Activated CD4-positive, CD25-positive, alpha-beta regulatory T cell treated with anti-CD3 and anti-CD28 coated beads, Interleukin-2, amount 50 U/mL, for 16 hours (primary cell): ENCODE measurements at regions not wholly inside any gene's neighbourhood (a gene's known extent, or its start where the extent isn't known, plus 50 kb on each side); places are given as distances from the start of the nearest gene placed in this dataset.

Experiments used
- DNase-seq: peaks from one replicate; pipeline ENCODE4 v3.0.0-alpha.2; 2020; ENCODE audit warnings: low read depth, low spot score

DNA sequence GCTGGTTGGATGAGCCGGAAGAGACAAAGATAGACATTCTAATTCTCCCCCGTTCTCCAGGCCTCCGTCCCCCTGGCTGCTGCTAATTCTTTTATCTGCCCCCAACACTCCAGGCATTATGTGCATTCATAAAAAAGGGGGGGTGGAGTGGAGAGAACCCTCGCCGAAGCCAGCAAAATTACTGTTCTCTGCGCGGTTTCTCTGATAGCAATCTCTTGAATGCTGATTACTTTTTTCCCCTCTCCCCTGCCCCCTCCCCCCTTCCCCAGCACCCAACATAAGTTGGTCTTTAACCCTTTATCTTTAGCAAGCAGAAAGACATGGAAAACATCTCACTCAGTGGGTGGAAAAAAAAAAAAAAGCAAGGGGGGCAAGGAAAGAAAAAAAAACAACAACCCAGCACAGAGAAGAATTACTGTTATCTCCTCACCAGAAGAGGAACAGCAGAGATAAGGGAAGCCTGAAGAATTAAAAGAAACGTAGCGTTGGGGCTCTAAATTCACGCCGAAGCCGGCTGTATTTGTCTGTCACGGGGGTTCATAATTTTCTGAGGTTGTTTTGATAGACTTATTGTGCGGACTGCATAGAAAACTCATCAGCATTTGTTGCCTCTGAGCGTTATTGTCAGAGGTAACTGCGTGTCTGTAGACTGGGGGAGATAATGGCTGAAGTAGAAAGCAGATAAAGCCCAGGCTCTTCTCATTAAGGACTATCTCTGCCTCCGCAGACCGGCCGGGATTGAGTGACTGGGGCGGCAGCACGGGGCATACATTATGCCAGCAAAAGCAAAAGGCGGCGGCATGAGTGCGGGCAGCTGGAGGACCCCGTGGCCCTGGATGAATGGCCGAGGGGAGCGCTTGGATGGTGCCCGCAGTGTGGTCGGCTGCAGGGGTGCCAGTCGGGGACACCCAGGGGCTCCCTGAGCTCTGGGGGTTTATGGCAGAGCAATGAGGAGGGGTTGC is 126.9 kb downstream of the MRM1 start:
- DNase-seq: no peak

- DNase-seq: no peak
Observed at GRCh38 chr17:36730095-36730808, 128.9 kb downstream of the MRM1 start.

- no peak for DNase-seq
Observed at GRCh38 chr17:36730857-36731490, 129.6 kb downstream of the MRM1 start.

GRCh38 chr17:36731811-36732210 is 130.4 kb downstream of the MRM1 start:
- DNase-seq: no peak

GRCh38 chr17:36732351-36732750 is 131.0 kb downstream of the MRM1 start:
- no peak for DNase-seq

- DNase-seq: no peak
Observed at GRCh38 chr17:36736201-36737156, 135.1 kb downstream of the MRM1 start.

DNA sequence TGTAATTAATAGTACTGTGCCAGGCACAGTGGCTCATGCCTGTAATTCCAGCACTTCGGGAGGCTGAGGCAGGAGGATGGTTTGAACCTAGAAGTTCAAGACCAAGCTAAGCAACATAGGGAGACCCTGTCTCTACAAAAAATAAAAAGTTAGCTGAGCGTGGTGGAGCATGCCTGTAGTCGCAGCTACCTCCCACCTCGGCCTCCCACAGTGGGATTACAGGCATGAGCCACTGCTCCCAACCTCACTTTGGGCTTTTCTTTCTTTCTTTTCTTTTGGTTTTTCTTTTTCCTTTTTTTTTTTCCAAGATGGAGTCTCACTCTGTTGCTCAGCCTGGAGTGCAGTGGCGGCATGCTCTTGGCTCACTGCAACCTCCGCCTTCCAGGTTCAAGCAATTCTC is 137.8 kb downstream of the MRM1 start:
- DNase-seq: no peak

GRCh38 chr17:36740157-36740556 is 138.8 kb downstream of the MRM1 start:
- no peak for DNase-seq

DNA sequence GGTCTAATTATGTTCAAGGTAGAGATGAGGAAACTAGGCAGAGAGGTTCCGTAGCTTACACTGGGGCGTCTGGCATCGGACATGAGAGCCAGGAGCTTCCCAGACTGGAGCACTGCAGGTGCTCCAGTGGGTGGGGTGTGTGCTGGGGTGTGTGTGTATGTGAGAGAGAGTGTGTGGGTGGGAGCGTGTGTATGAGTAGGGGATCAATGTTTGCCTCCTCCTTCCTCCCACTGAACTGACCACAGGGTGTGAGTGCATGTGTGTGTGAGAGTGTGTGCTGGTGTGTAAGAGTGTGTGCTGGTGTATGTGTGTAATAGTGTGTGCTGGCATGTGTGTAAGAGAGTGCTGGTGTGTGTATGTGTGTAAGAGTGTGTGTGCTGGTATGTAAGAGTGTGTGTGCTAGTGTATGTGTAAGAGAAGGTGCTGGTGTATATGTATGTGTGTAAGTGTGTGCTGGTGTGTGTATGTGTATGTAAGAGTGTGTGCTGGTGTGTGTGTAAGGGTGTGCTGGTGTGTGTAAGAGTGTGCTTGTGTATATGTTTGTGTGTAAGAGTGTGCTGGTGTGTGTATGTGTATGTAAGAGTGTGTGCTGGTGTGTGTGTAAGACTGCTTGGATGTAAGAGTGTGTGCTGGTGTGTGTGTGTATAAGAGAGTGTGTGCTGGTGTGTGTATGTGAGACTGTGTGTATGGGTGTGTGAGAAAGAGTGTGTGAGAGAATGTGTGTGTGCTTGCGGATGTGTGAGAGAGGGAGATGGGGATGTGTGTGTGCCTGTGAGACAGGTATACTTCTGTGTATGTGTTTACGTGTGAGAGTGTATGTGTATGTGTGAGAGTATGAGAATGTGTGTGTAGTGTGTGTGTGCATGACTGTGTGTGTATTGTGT is 139.9 kb downstream of the MRM1 start:
- no peak for DNase-seq

GRCh38 chr17:36742267-36743000 is 141.1 kb downstream of the MRM1 start:
- no peak for DNase-seq

DNA sequence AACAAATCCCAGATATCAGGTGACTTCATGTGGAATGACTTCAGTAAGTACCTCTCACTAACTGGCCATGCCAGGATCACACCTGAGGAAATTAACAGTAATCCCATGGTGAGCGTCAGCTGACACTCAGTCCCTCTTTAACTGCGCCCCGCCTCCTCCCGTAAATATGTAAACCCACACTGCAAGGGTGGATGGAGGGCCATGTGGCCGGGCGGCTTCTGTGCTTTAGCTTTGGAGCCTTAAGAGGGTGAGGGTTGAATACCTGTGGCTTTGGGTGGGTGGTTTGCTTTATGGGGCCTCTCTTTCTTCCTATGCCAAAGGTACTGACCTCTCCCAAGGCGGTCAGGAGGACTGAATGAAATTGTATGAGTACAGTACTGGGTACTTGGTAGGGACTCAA is 141.7 kb downstream of the MRM1 start:
- DNase-seq: no peak

GRCh38 chr17:36746381-36747053 is 145.1 kb downstream of the MRM1 start:
- DNase-seq: no peak

- no peak for DNase-seq
Observed at GRCh38 chr17:36747861-36748260, 146.5 kb downstream of the MRM1 start.

DNA sequence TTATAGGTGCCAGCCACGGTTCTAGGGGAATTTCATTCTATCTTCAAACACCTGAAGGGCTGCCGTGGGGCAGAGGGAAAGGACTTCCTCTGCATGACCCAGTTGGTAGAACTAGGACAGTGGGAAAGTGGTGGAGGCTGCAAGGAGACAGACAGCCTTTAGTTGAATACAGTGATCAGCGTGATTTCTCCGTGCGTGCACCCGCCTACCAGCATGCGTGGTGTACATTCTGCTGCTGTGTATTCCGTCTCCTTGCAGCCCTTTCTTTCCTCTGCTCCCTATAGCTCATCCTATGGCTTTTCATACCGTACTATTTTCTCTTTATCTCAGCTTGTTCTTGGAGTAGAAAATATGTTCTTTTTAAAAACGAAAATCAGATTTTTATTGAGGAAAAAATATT is 146.9 kb downstream of the MRM1 start:
- DNase-seq: no peak

DNA sequence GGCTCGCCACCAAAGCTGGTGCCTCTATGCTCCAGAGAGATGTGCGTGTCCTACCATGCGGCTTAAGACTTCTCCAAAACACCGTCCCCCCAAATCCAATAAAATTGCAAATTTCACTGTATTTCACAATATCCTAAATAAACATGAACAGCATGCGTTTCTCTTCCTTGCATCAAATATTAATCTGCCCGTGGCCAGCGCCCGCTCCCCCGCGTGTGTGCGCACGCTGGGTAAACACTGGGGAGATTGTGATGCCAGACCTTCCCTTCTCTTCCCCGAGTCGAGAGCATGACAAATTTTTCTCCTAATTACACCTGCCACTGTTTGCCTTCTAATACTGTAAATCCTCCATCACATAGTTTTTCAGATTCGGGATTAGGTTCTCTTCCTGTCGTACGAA is 148.1 kb downstream of the MRM1 start:
- DNase-seq: no peak

- DNase-seq: no peak
Observed at GRCh38 chr17:36750316-36750885, 149.0 kb downstream of the MRM1 start.

DNA sequence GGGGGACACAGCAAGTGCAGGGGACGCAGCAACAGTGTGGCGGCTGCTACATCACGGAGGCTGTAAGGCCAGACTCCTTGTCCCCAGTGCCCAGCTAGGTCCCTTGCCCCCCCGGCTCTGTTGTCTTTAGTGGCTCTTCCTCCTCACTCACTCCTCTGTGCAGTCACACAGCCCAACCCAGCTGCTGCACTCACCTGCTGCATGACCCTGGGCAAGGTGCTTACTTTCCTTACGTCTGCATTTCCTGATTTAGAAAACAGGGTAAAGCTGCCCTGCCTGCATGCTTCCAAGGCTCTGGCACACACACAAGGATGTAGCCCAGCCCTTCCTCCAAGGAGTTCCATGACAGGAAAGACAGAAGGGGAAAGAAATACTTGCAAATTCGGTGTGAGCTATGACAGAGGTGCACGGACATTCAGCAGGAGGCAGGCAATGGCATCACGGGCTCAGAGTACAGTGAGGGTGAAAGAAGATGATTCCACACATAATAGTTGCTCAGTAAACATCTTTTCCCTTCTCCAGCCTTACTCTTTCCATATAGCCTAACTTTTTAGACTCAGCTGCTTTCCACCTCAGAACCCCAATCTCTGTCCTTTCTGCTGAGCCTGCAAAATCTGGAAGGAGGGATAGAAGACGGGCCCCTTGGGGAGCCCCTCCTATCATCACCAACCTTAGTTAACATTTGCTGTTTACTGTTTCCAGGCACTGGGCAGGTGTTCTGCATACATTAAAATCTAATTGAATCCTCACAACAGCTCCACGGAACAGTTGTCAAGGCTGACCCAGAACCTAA is 150.9 kb downstream of the MRM1 start:
- DNase-seq: no peak

GRCh38 chr17:36755586-36755985 is 154.2 kb downstream of the MRM1 start:
- no peak for DNase-seq
